ENCODE measurements at regions not wholly inside any gene's neighbourhood (a gene's known extent, or its start where the extent isn't known, plus 50 kb on each side); places are given as distances from the start of the nearest gene placed in this dataset.

DNA sequence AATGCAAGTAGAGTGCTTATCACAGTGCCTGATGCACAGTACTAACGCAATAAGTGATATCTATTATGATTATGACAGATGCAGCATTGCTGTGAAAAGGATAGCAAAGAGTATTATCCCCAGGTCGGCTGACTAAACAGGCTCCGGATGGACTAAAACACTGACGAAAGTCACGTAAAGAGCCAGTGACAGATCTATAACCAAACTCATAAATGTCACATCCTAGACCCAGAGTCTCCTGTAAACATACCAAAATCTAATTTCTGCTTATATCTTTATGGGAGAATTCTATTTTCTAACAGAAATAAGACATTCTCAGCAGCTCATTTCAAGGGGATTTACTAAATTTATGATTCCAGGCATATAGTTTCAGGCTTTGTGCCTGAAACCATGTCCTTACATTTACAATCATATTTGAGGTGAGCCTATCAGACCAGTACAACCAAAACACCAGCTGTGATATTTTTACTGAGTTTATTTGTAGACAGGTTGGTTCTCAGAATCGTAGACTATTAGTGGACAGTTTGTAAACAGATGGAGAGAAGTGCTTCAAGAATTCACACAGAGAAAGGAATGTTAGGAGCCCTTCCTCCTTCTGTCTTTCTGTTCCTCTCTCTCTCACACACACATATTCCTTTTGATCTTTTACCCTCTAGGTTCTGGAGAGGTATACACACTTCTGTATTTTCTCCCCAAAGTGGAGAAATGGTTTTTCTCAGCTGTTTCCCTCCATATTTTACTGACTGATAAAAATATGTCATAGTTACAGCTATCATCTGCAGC, 52.4 kb upstream of the WDR26 start:
- no peak overlapping the region for H3K27ac Mint-ChIP-seq (ENCODE audit: low read depth, unreplicated experiment)
- H3K4me3 Mint-ChIP-seq (ENCODE audit: unreplicated experiment), result no peak overlapping the region
- intact Hi-C loops (cut with micrococcal nuclease), result no loop called here
- TF ChIP-seq, protein P1, sequence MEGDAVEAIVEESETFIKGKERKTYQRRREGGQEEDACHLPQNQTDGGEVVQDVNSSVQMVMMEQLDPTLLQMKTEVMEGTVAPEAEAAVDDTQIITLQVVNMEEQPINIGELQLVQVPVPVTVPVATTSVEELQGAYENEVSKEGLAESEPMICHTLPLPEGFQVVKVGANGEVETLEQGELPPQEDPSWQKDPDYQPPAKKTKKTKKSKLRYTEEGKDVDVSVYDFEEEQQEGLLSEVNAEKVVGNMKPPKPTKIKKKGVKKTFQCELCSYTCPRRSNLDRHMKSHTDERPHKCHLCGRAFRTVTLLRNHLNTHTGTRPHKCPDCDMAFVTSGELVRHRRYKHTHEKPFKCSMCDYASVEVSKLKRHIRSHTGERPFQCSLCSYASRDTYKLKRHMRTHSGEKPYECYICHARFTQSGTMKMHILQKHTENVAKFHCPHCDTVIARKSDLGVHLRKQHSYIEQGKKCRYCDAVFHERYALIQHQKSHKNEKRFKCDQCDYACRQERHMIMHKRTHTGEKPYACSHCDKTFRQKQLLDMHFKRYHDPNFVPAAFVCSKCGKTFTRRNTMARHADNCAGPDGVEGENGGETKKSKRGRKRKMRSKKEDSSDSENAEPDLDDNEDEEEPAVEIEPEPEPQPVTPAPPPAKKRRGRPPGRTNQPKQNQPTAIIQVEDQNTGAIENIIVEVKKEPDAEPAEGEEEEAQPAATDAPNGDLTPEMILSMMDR (IDR thresholded peaks at IDR 0.05; ENCODE audit: unreplicated experiment), result no peak
- BruUV-seq (replicated peaks), result no TSS peak
- ChIA-PET CTCF (interaction anchor here (0.6 to 3.5 kb wide), 6 partner anchors 11 to 30 kb away, joined by 4 to 31 read pairs (median 8); no protein-coding TSS in a partner anchor), POLR2A (interaction anchor here (0.9 to 9.8 kb wide), 5 partner anchors 11 to 56 kb away, joined by 3 to 130 read pairs (median 6); no protein-coding TSS in a partner anchor)
- DNase-seq (ENCODE audit: unreplicated experiment), result no peak
- H3K36me3 Mint-ChIP-seq (ENCODE audit: insufficient read depth, unreplicated experiment), result peaks cover 1% of the 10 kb centered on the region
- H3K9me3 Mint-ChIP-seq (ENCODE audit: unreplicated experiment), result peaks cover 7% of the 10 kb centered on the region
- peaks cover 36% of the 10 kb centered on the region for H3K4me1 Mint-ChIP-seq (ENCODE audit: insufficient read depth, unreplicated experiment)
- no peaks in the 10 kb centered on the region for H3K27me3 Mint-ChIP-seq (ENCODE audit: insufficient read depth, unreplicated experiment)

DNA sequence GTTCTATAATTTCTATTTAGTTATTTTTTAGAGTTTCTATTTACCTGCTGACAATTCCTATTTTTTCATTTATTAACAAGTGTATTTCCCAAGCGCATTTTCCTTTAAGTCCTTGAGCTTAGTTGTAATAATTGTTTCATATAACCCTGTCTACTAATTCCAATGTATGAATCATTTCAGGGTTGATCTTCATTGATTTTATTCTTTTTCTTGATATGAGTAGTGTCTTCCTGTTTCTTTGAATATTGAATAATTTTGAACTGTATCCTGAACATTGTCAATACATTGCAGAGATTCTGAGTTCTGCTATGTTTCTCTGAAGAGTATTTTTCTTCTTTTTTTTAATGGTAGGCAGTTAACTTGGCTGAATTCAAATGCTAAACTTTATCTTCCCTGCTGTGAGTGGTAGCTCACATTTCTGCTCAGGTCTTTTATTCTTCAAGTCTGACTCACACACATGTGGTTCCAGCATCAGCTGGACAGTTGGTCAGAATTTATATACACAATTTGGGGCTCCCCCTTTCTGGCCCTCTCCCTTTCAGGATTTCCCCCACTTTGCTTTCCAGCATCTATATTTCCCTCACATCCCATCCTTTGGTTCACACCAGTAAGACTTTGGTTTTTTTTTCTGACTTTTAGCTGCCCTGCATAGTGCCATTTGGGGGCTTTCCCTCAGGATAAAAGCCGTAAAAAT, 54.4 kb upstream of the WDR26 start:
- DNase-seq (ENCODE audit: unreplicated experiment), result peak; percentile 56
- peaks cover 28% of the 10 kb centered on the region for H3K4me1 Mint-ChIP-seq (ENCODE audit: insufficient read depth, unreplicated experiment)
- TF ChIP-seq, protein P1 (IDR thresholded peaks at IDR 0.05; ENCODE audit: unreplicated experiment), result no peak
- intact Hi-C loops (cut with micrococcal nuclease), result no loop called here
- POLR2A ChIA-PET, result interaction anchor here (0.5 to 9.8 kb wide), 14 partner anchors 9 to 798 kb away, joined by 3 to 130 read pairs (median 4); no protein-coding TSS in a partner anchor
- H3K27ac Mint-ChIP-seq (ENCODE audit: low read depth, unreplicated experiment), result peak overlapping the region; percentile 61
- no peaks in the 10 kb centered on the region for H3K27me3 Mint-ChIP-seq (ENCODE audit: insufficient read depth, unreplicated experiment)
- CTCF ChIA-PET, result interaction anchor here (0.6 to 3.5 kb wide), 12 partner anchors 9 to 434 kb away, joined by 3 to 31 read pairs (median 4); no protein-coding TSS in a partner anchor
- no TSS peak for BruUV-seq (replicated peaks)
- peaks cover 7% of the 10 kb centered on the region for H3K9me3 Mint-ChIP-seq (ENCODE audit: unreplicated experiment)
- H3K4me3 Mint-ChIP-seq (ENCODE audit: unreplicated experiment), result no peak overlapping the region
- no peaks in the 10 kb centered on the region for H3K36me3 Mint-ChIP-seq (ENCODE audit: insufficient read depth, unreplicated experiment)

DNA sequence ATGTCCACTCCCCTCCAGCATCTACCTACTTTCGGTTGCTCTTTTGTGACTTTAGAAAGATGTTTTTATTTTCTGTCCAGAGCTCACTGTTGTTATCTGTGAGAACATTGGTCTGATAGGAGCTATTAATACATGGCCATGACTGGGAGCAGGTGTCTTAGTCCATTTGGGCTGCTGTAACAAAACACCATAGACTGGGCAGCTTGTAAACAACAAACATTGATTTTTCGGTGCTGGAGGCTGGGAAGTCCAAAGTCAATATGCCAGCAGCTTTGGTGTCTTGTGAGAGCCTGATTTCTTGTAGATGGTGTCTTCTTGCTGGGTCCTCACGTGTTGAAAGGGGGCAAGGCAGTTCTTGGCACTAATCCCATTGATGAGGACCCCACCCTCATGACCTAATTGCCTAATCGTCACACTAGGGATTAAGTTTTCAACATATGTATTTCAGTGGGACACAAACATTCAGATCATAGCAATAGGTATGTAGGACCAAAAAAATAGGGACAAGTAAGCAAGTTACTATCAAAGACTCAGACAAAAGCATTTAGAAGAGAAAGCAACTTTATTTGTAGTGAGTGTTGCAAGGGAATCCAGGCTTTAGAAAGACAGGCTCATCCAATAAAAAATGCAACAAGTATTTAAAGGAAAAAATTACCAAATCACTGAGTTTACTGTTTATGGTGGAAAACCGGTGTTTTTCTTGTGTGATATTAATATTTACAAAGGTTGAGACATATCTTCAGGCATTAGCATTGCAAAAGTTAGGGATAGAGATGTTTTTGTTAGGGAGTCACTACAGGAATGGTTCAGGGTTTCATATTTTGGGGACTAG, 55.2 kb upstream of the WDR26 start:
- Mint-ChIP-seq H3K4me3 (ENCODE audit: unreplicated experiment) (no peak overlapping the region), H3K4me1 (ENCODE audit: insufficient read depth, unreplicated experiment) (peaks cover 28% of the 10 kb centered on the region), H3K27ac (ENCODE audit: low read depth, unreplicated experiment) (peak overlapping the region; percentile 61), H3K36me3 (ENCODE audit: insufficient read depth, unreplicated experiment) (no peaks in the 10 kb centered on the region), H3K27me3 (ENCODE audit: insufficient read depth, unreplicated experiment) (no peaks in the 10 kb centered on the region), H3K9me3 (ENCODE audit: unreplicated experiment) (peaks cover 7% of the 10 kb centered on the region)
- ChIA-PET POLR2A (interaction anchor here (0.7 to 9.8 kb wide), 7 partner anchors 8 to 389 kb away, joined by 3 to 130 read pairs (median 4); no protein-coding TSS in a partner anchor), CTCF (interaction anchor here (0.6 to 3.5 kb wide), 11 partner anchors 8 to 256 kb away, joined by 3 to 31 read pairs (median 4); no protein-coding TSS in a partner anchor)
- TF ChIP-seq, protein P1 (IDR thresholded peaks at IDR 0.05; ENCODE audit: unreplicated experiment), result no peak
- no peak for DNase-seq (ENCODE audit: unreplicated experiment)
- BruUV-seq (replicated peaks), result no TSS peak
- intact Hi-C loops (cut with micrococcal nuclease), result no loop called here

Measured in MCF 10A (cell line).